NCI-H2081 (cell line): ENCODE measurements at regions not wholly inside any gene's neighbourhood (a gene's known extent, or its start where the extent isn't known, plus 50 kb on each side); places are given as distances from the start of the nearest gene placed in this dataset.

ENCODE experiments used
- DNase-seq, 2 experiments: peaks; one replicate each; lab custom pipeline; 2025; lab: John Stamatoyannopoulos, UW

GRCh38 chr11:32265911-32266310, 169.4 kb downstream of the WT1 start:
- DNase-seq: no peak

GRCh38 chr11:32266601-32267000, 168.7 kb downstream of the WT1 start:
- no peak for DNase-seq

- no peak for DNase-seq
These were observed 167.6 kb downstream of the WT1 start for GRCh38 chr11:32267679-32268187.

GRCh38 chr11:32273931-32274330, 161.4 kb downstream of the WT1 start:
- no peak for DNase-seq

GRCh38 chr11:32279672-32280071, 155.7 kb downstream of the WT1 start:
- peak in 1 of 2 experiments; percentile 2 for DNase-seq

GRCh38 chr11:32280339-32280738, 155.0 kb downstream of the WT1 start:
- DNase-seq: no peak

- no peak for DNase-seq
These were observed 147.1 kb downstream of the WT1 start for GRCh38 chr11:32288276-32288675.

GRCh38 chr11:32289701-32290100, 145.6 kb downstream of the WT1 start:
- DNase-seq: no peak

- DNase-seq: no peak
These were observed 144.6 kb downstream of the WT1 start for GRCh38 chr11:32290783-32291182.

GRCh38 chr11:32297611-32298011, 137.7 kb downstream of the WT1 start:
- peak; percentile 57 to 69 for DNase-seq

- DNase-seq: no peak
These were observed 132.5 kb downstream of the WT1 start for GRCh38 chr11:32302826-32303225.

GRCh38 chr11:32304521-32304920, 130.8 kb downstream of the WT1 start:
- DNase-seq: no peak

- DNase-seq: no peak
These were observed 129.9 kb downstream of the WT1 start for GRCh38 chr11:32305460-32305859.

GRCh38 chr11:32307471-32307870, 127.9 kb downstream of the WT1 start:
- no peak for DNase-seq

- no peak for DNase-seq
These were observed 127.4 kb downstream of the WT1 start for GRCh38 chr11:32307913-32308312.

GRCh38 chr11:32309530-32310213, 125.7 kb downstream of the WT1 start:
- no peak for DNase-seq

GRCh38 chr11:32310214-32310601, 125.1 kb downstream of the WT1 start:
- no peak for DNase-seq

- no peak for DNase-seq
These were observed 123.8 kb downstream of the WT1 start for GRCh38 chr11:32311346-32312065.

GRCh38 chr11:32312206-32312817, 123.0 kb downstream of the WT1 start:
- no peak for DNase-seq

GRCh38 chr11:32312865-32313403, 122.4 kb downstream of the WT1 start:
- peak; percentile 33 to 41 for DNase-seq

- no peak for DNase-seq
These were observed 121.9 kb downstream of the WT1 start for GRCh38 chr11:32313477-32313876.

- DNase-seq: no peak
These were observed 120.2 kb downstream of the WT1 start for GRCh38 chr11:32315121-32315520.

GRCh38 chr11:32316232-32316631, 119.1 kb downstream of the WT1 start:
- no peak for DNase-seq
